GM21825 (cell line): ENCODE measurements at regions not wholly inside any gene's neighbourhood (a gene's known extent, or its start where the extent isn't known, plus 50 kb on each side); places are given as distances from the start of the nearest gene placed in this dataset.

ENCODE experiments used
- ATAC-seq: cut with Tn5 transposase; IDR thresholded peaks from one replicate; pipeline ENCODE4 v1.9.1; 2021; ENCODE audit warnings: mild to moderate bottlenecking, moderate library complexity; ENCODE audit not compliant: unreplicated experiment

- no peak for ATAC-seq
These were observed 188.2 kb upstream of the APCDD1 start for GRCh38 chr18:10266334-10266590.

DNA sequence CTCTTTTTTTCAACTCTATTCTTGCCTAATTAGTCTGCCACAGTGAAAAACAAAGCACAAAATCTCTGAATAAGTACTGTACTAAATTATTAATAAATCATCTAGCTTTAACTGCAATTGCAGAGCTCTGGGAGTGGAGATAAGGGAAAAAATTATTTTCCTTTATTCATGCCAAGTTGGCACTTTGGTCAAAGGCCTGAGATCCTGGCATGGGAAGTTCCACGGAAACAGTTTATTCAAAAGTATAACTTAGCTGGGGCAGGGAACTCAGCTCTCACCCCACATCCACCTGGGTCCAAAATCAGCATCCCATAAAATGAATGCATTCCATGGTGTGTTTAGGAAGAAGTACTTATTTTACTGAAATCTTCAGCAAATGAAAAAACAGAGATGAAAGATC lies 185.2 kb upstream of the APCDD1 start:
- no peak for ATAC-seq

DNA sequence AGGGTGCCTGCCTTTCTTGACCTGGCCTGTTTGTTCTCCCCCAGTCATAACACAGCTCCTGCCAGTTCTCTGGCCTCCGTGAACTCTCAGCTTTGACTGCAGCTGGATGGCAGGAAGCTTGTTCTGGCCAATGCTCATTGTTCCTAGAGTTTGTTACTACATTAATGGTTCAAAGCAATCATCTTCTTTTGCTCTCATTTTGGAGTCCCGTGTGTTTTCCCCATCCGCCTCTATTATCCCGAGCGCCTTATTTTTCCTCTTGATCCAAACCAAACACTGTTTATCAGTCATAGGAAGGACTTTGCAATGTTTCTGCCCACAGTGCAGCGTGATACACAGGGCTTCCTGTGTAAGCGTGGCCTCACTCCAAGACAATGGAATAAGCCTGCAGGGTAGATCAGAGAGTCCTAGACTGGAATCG lies 184.3 kb upstream of the APCDD1 start:
- no peak for ATAC-seq

GRCh38 chr18:10271481-10271880 lies 183.0 kb upstream of the APCDD1 start:
- no peak for ATAC-seq

DNA sequence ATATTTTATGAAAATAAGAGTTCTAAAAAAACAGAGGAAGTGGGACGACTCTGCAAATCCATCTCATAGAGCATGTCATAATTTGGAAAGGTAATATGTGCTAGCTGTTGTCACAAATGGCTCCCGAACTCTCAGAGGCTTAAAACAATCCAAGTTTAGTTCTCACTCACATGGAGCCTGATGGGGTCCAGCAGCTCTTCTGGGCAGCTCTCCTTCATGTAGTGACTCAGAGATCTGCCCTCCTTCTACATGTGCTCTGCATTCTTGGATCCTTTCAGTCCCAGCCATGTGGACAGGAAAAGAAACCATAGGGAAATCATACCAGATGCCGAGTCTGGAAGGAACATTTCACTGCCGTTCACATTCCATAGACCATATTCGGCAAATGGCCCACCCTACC lies 180.1 kb upstream of the APCDD1 start:
- ATAC-seq = no peak

DNA sequence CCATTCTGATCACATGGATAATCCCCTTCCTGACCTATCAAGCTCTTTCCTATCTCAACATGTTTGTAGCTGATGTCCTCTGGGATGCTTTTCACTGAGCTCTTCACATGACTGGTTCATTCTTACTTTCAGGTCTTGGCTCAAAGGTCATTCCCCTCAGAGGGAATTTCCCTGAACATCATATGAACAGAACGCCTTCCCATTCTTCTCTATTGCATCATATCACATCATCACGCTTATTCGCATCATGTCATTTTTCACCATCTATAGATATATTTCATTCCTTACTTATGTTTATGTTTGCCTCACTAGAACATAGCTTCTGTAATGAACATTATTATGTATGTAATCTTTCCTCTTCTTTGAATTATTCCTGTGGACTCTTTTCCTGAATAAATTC lies 178.9 kb upstream of the APCDD1 start:
- no peak for ATAC-seq

- ATAC-seq = no peak
These were observed 176.2 kb upstream of the APCDD1 start for GRCh38 chr18:10278265-10278664.

DNA sequence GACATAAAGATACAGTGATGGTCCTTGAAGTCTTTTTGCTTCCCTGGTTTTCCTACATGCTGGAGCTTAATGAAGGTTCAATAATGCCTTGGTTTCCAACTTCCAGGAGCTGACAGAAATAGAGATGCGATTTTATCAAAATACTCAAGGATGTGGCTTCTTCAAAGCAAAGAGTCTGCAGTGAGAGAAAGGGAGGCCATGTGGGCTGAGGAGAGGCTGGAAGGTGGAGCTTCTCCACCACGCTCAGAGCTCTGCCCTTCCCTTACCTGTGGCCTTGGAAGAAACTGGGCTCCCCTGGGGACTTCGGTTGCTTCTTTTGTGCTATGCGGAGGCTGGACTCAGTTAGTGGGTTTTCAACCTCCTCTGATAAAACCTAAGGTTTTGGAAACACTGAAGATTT lies 175.0 kb upstream of the APCDD1 start:
- ATAC-seq = no peak

DNA sequence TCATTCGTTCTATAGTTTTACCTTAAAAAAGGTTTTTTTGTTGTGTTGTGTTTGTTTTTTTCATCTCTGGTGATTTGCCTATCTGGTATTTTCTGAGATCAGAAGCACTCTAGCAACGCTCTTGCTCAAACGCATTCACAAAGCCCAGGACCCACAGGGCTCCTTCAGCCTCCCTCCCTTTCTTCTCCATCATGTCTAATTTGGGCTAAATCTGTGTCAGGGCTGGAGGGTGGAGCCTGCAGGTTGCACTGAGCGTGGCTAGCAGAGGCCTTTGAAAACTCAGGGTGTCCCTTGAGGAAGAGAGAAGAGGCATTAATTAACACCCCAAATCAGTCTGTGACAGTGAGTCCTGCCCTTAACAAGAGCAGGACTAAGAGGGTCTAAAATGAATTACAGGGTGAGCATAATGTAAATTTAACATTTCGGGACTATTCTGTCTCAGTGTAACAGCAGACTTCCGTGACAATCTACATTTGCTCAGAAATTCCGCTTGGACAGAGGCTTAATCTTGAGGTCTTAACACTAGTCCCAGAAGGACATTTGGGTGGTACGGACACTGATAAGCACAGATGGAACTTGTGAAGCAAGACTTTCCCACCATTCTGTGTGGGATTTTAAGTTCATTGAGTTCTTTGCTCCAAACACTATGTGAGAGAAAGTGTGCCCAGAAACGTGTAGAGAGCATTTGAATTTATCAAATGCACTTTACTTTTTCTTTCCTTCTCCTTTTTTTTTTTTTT lies 174.4 kb upstream of the APCDD1 start:
- ATAC-seq = no peak

GRCh38 chr18:10284540-10285282 lies 169.7 kb upstream of the APCDD1 start:
- ATAC-seq = no peak

GRCh38 chr18:10285283-10285640 lies 169.2 kb upstream of the APCDD1 start:
- ATAC-seq = no peak

- ATAC-seq = no peak
These were observed 167.8 kb upstream of the APCDD1 start for GRCh38 chr18:10286580-10287150.

- ATAC-seq = no peak
These were observed 165.2 kb upstream of the APCDD1 start for GRCh38 chr18:10289251-10289650.

GRCh38 chr18:10289951-10290637 lies 164.3 kb upstream of the APCDD1 start:
- no peak for ATAC-seq

GRCh38 chr18:10290638-10291235 lies 163.7 kb upstream of the APCDD1 start:
- ATAC-seq = no peak

- ATAC-seq = no peak
These were observed 162.9 kb upstream of the APCDD1 start for GRCh38 chr18:10291568-10291981.

DNA sequence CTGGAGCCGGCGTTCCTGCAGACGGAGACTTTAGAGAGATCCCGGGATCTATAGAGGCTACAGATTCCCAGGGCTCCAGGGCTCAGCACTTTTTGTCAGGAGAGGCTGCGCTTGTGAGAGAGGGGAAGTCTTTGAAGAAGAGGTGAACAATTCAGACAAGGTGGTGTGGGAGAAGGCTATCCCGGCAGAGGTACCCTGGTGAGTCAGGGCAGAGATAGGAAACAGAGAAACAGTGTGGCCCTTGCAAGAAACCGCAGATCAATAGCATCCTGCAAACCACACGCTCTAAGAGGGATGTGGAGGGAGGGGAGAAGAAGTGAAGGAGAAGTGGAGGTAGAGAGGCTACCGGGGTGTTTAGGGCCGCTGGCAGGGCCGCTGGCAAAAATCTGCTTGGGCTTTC lies 160.5 kb upstream of the APCDD1 start:
- ATAC-seq = no peak

- ATAC-seq = no peak
These were observed 158.7 kb upstream of the APCDD1 start for GRCh38 chr18:10295751-10296150.

- ATAC-seq = no peak
These were observed 157.9 kb upstream of the APCDD1 start for GRCh38 chr18:10296491-10296890.

GRCh38 chr18:10297086-10297485 lies 157.3 kb upstream of the APCDD1 start:
- no peak for ATAC-seq

DNA sequence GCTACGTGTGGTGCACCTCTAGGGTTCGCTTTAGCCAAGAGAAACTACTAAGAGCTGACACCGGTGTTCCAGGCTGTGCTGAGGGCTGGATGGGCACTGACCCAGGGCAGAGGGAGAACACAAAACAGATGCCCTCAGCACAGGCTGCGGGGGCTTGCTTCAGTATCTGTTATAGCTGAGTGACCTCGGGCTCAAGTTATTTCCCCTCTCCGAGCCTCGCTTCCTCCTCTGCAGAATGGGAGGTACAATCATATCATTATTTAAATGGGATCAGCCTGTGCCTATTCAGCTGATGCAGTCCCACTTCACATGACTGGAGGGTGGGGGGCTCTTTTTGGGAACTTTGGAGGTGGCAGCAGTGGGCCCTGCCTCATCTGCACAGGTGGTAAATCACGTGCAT lies 156.1 kb upstream of the APCDD1 start:
- ATAC-seq = no peak

GRCh38 chr18:10299643-10300042 lies 154.8 kb upstream of the APCDD1 start:
- ATAC-seq = no peak
